NCI-H1417 (cell line): ENCODE measurements at regions not wholly inside any gene's neighbourhood (a gene's known extent, or its start where the extent isn't known, plus 50 kb on each side); places are given as distances from the start of the nearest gene placed in this dataset.

Experiments
- DNase-seq, 3 experiments: peaks; one replicate each; lab custom pipeline; 2025; lab: John Stamatoyannopoulos, UW

GRCh38 chr17:72574675-72575510, 454.1 kb downstream of the SOX9 start:
- no peak for DNase-seq

DNA sequence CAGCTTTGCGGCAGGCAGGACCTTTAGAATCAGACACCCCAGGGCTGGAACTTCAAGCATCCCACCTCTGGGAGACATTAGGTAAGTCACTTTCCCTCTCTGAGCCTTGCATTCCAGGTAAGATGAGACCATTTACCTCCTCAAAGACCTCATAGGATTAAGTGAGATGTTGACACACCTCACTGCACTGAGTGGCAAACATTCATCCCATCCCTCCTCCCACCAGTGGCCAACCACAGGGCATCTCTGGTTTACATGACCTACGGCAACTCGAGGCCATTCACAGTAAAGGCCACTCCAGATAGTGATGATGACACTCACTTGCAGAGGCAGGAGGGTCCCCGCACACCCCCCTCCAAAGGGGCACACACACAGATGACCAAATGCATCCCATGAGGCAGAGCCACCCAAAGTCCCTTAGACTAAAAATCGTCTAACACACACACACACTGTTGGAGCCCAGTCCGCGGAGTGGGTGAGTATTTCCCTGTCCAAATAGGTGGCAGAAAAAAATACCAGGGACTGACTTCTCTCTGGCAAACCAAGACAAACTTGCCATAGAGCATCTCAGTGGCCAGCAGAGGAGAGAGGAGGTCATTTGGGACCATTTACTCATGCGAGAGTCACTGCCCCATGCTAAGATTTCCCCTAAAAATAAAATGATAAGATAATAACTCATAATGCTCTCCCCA, 454.9 kb downstream of the SOX9 start:
- DNase-seq = no peak

GRCh38 chr17:72576289-72576759, 455.5 kb downstream of the SOX9 start:
- no peak for DNase-seq

- no peak for DNase-seq
These were observed 458.1 kb downstream of the SOX9 start for GRCh38 chr17:72578817-72579470.

DNA sequence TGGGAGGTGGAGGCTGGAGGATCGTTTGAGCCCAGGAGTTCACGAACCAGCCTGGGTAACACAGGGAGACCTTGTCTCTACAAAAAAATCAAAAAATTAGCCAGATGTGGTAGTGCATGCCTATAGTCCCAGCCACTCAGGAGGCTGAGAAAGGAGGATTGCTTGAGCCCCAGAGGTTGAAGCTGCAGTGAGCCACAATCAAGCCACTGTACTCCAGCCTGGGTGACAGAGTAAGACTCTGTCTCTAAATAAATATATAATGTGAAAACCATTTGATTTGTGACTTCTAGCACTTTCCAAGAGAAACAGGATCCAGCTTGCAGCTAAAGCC, 459.1 kb downstream of the SOX9 start:
- DNase-seq = no peak

GRCh38 chr17:72580321-72581127, 459.7 kb downstream of the SOX9 start:
- DNase-seq = peak; percentile 27 to 84 (median 65)

DNA sequence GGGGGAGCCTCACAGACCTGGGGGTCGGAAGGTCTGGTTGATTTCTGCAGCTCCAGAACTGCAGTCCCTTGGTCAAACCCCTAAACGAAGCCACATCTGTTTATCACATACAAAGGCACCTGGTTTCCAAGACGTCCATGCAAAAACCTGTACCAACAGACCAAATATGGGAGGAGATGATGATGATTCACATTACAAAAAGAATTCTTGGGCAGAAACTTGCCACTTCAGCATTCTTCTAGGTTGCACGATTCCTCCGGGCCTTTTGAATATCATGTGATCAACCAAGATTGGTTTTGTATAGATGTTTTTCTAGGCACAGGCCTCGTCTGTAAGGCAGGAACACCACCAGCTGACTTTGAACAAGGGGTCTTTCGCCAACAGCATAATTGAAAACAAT, 466.3 kb downstream of the SOX9 start:
- no peak for DNase-seq

- peak; percentile 32 to 72 (median 60) for DNase-seq
These were observed 467.1 kb downstream of the SOX9 start for GRCh38 chr17:72587773-72588511.

GRCh38 chr17:72588561-72588960, 467.7 kb downstream of the SOX9 start:
- peak; percentile 39 to 76 (median 60) for DNase-seq

GRCh38 chr17:72588961-72589360, 468.1 kb downstream of the SOX9 start:
- DNase-seq = peak; percentile 74 to 86 (median 80)

- DNase-seq = peak in 2 of 3 experiments; percentile 12 to 22
These were observed 469.6 kb downstream of the SOX9 start for GRCh38 chr17:72590382-72590781.

GRCh38 chr17:72590882-72591281, 470.1 kb downstream of the SOX9 start:
- no peak for DNase-seq

DNA sequence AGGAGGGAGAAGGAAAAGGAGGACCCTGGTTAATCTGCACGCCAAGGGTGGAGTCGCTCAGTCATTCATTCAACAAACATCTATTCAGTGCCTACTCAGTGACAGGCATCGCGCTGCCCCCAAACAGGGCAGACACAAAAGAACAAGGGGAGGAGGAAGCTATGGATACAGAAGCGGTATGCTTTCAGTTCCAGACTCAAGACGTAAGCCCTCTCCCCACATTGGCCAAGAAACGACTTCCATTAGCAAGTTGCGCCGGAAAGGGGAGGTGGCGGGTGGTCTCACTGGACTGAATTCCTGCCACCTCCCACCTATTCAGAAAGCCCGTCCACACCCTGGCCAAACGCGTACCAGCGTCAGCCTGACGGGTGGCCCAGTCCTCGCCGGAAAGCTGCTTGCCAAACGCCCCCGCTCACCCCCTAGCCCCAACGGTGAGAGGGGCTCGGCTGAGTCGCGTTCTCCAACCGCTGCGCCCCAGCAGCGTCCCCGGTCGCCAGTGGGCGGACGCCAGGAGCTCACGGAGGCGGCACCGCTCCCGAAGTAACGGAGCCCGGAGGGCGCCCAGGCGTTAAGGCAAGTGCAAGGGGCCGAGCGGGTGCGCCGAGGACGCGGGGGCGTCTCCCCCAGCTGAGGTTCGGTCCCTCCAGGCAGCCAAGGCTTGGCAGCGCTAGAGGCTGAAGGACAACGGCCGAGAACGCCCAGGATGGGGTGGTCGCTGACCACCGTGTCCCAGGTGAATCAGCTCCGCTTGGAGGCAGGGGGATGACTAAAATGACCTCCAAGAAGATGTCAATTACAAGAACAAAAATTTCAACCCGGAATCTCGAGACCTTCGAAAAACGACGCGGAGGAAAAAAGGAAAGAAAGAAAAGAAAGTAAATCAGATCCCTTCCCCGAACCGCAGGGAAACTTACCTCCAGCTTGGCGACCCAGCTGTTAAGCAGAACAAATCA, 470.7 kb downstream of the SOX9 start:
- peak; percentile 37 to 67 (median 61) for DNase-seq

- DNase-seq = peak; percentile 82 to 87 (median 87)
These were observed 471.6 kb downstream of the SOX9 start for GRCh38 chr17:72592242-72592966.

DNA sequence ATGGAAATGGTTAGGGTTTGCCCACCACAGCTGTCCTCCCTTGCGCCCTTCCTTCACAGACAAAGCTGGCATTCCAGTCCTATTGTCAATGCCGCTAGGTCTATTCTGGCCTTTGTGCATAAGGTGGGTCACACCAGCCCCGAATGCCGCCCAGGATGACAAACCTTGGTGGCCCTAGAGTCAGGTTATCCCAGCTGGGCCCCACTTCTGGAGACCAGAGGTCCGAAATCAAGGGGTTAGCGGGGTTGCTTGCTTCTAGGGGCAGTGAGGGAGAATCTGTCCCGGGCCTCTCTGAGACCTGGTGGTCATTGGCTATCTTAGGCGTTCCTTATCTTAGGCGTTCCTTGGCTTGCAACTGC, 472.1 kb downstream of the SOX9 start:
- no peak for DNase-seq

DNA sequence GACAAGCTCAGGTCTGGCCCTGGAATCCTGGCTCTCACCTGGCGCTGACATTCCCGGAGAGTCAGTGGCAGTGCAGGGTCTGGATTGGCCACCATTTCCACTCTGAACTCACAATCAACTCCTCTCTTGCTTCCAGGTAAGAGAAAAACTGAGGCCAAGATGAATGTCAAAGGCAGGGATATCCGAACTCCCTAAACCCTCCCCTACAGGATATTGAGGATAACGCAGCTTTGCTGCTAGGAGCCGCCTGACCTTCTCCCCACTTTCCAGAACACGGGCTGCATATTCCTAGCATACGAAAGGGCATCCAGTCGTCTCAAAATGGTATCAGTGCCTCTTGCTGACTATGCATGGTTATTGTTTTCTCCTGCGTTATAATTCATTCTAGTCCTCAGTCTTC, 473.4 kb downstream of the SOX9 start:
- no peak for DNase-seq
